Breast epithelium (tissue), 4 donors: ENCODE measurements at regions not wholly inside any gene's neighbourhood (a gene's known extent, or its start where the extent isn't known, plus 50 kb on each side); places are given as distances from the start of the nearest gene placed in this dataset.

Experiments
- DNase-seq, 2 donors: peaks; one replicate each; pipeline ENCODE4 v3.0.0-alpha.2; 2019; ENCODE audit warnings: low spot score in 2 of 2
- H3K27ac ChIP-seq, 2 donors: fragments of 200-600 bp; sonication (generic) in 1 of 2; one replicate each; pipeline ENCODE4 v1.5.1; 2016 to 2019; ENCODE audit warnings: mild to moderate bottlenecking in 1 of 2
- H3K27me3 ChIP-seq, 2 donors: fragments of 200-600 bp; sonication (generic) in 1 of 2; one replicate each; pipeline versions ENCODE4 v1.5.1 to v1.6.0; 2017 to 2019; ENCODE audit warnings: control low read depth in 1 of 2, mild to moderate bottlenecking in 1 of 2
- H3K36me3 ChIP-seq: fragments of 200-600 bp; one replicate; pipeline ENCODE4 v1.5.1; 2019
- H3K4me1 ChIP-seq, 2 donors: fragments of 200-600 bp; sonication (generic); one replicate each; pipeline ENCODE4 v1.5.1; 2016 to 2019; ENCODE audit warnings: control low read depth in 1 of 2
- H3K4me3 ChIP-seq, 3 donors: fragments of 200-600 bp; sonication (generic); 1 replicate in 2 of 3; 2 replicates in 1 of 3; pipeline ENCODE4 v1.5.1; 2016 to 2019; ENCODE audit warnings: mild to moderate bottlenecking in 3 of 3, moderate library complexity in 2 of 3
- H3K9me3 ChIP-seq, 2 donors: fragments of 200-600 bp; sonication (generic) in 1 of 2; one replicate each; pipeline ENCODE4 v1.5.1; 2016 to 2019; ENCODE audit warnings: control low read depth in 1 of 2
- POLR2A ChIP-seq: fragments of 450-650 bp; IDR thresholded peaks from one replicate; pipeline ENCODE4 v1.6.1; 2016; ENCODE audit warnings: antibody characterized with exemption, mild to moderate bottlenecking, moderate library complexity
- POLR2AphosphoS5 ChIP-seq, 3 donors: sonication (generic); formaldehyde crosslinking; IDR thresholded peaks; one replicate each; pipeline ENCODE4 v1.6.1; 2017; ENCODE audit warnings: antibody characterized with exemption in 3 of 3
- intact Hi-C: fragments of 100-400 bp; cut with DNase I; formaldehyde crosslinking; loops from one replicate; pipeline ENCODE4 v1.15.1; 2023; ENCODE audit warnings: low total_unique reads
- TF ChIP-seq, protein P1 (sequence below), 3 donors: fragments of 450-650 bp; IDR thresholded peaks; one replicate each; pipeline ENCODE4 v1.5.1; 2016 to 2017; ENCODE audit warnings: antibody characterized with exemption in 3 of 3, mild to moderate bottlenecking in 3 of 3, moderate library complexity in 3 of 3

DNA sequence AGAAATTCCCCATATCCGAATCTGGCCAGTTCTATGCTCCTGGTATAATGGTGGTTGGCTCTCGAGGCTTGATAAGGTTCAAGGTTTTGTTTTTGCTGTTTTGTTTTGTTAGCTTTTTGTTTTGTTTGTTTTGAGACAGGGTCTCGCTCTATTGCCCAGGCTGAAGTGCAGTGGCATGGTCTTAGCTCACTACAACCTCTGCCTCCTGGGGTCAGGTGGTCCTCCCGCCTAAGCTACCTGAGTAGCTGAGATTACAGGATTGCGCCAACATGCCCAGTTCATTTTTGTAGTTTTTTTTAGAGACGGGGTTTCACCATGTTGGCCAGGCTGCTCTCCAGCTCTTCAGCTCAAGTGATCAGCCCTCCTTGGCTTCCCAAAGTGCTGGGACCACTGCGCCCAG is 109.1 kb upstream of the ERRFI1 start:
- TF ChIP-seq POLR2A, result no peak
- TF ChIP-seq, protein P1, sequence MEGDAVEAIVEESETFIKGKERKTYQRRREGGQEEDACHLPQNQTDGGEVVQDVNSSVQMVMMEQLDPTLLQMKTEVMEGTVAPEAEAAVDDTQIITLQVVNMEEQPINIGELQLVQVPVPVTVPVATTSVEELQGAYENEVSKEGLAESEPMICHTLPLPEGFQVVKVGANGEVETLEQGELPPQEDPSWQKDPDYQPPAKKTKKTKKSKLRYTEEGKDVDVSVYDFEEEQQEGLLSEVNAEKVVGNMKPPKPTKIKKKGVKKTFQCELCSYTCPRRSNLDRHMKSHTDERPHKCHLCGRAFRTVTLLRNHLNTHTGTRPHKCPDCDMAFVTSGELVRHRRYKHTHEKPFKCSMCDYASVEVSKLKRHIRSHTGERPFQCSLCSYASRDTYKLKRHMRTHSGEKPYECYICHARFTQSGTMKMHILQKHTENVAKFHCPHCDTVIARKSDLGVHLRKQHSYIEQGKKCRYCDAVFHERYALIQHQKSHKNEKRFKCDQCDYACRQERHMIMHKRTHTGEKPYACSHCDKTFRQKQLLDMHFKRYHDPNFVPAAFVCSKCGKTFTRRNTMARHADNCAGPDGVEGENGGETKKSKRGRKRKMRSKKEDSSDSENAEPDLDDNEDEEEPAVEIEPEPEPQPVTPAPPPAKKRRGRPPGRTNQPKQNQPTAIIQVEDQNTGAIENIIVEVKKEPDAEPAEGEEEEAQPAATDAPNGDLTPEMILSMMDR (IDR thresholded peaks at IDR 0.05), result no peak
- TF ChIP-seq POLR2AphosphoS5 (IDR thresholded peaks at IDR 0.05), result no peak
- no peaks in the 10 kb centered on the region for H3K9me3 ChIP-seq
- H3K4me1 ChIP-seq, result peaks cover 0 to 7% of the 10 kb centered on the region in 2 donors
- no peak for DNase-seq
- no peaks in the 10 kb centered on the region for H3K27me3 ChIP-seq
- no peak overlapping the region for H3K4me3 ChIP-seq
- no peaks in the 10 kb centered on the region for H3K36me3 ChIP-seq
- intact Hi-C loops, result no loop called here
- peak overlapping the region; percentile 39 to 83 for H3K27ac ChIP-seq

DNA sequence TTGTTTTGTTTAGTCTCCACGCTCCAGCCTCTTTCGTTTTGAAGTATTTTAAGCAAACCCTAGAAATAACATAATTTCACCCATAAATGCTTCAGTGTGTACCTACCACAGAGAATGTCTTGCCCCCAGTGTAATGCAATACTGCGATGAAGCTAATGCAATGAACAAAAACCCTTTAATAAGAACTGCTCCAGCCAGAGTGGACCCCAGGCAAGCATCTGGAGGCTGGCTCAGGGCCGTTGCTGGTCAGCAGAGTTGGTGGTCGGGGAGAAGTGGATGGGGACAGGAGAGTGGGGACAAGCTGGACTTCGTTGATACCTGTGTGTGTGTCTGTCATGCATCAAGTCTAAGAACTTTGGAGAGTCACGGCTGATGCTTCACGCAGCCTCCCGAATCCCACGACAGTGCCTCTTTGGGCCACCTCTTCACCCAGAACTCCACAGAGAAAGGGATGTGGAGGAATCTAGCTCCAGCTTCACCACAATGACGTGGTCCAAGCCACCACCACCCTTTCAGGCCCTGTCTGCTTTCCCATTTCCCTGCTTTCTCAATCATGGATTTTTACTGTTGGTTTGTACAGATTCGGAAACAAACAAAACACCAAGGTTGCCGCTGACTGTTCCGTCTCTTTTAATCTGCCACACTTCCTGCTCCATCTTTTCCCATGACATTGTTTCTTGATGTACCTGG is 108.6 kb upstream of the ERRFI1 start:
- peak overlapping the region in 1 of 3 donors; percentile 10 for H3K4me3 ChIP-seq
- H3K4me1 ChIP-seq, result peaks cover 0 to 7% of the 10 kb centered on the region in 2 donors

DNA sequence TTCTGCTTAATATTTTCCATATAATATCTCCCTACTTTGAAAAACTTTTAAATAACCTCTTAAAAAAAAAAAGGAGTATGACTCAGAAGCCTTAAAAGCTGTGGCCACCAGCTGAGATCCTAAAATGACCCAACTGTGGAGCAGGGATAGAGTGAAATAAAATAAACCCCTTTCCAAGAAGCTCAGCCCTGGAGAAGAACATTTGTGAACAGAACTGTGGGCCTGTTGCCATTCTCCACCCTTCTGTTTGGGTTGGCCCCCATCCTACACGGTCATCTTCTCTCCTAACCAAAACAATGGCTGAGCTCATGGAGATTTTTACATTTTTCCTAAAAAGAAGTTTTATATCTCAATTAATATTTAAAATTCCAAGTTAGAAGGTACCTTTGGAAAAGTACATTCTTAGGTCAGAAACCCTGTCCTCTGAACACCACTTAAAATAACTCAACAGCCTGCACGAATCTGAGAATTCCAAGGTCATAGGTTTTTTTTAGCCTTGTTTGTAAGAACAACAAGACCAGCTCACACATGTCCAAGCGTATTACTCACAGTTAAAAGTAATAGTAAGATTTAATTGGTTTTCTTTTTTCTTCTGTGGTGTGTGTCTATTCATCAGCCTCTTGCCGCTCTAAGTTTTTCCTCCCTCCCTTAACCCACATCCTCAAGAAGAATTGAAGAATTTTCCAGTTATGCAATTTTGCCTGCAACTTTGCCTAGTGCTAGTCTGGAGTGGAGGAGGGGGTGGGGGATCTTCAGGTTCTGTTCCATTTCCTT is 107.7 kb upstream of the ERRFI1 start:
- H3K4me1 ChIP-seq, result peaks cover 0 to 7% of the 10 kb centered on the region in 2 donors
- intact Hi-C loops, result no loop called here
- H3K4me3 ChIP-seq, result peak overlapping the region in 1 of 3 donors; percentile 10

More for the DNA sequence above, 108.6 kb upstream of the ERRFI1 start:
- H3K27me3 ChIP-seq, result no peaks in the 10 kb centered on the region
- H3K27ac ChIP-seq, result peak overlapping the region; percentile 39 to 83
- DNase-seq, result no peak
- intact Hi-C loops, result no loop called here
- H3K9me3 ChIP-seq, result no peaks in the 10 kb centered on the region
- H3K36me3 ChIP-seq, result no peaks in the 10 kb centered on the region
- TF ChIP-seq, protein P1 (IDR thresholded peaks at IDR 0.05), result no peak
- TF ChIP-seq POLR2AphosphoS5 (IDR thresholded peaks at IDR 0.05), result no peak

DNA sequence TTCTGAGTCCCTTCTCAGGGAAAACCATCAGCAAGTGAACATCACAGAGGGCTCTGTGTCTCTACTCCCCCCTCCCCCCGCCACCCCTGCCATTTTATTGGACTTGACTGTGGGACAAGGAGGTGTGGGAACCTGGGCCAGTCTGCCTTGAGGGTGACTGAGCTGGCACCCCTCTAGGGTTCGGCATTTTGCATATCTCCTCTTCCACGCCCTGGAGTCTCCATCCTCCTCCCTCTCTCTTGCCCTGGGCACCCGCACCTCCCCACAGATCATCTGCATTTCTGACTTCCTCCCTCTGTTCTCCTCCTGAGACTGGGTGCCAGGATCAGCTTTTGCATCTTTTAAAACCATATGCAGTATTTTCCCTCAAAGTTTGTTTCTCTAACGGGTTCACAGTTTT is 107.1 kb upstream of the ERRFI1 start:
- no peak for DNase-seq
- Histone ChIP-seq H3K4me1 (peaks cover 0 to 7% of the 10 kb centered on the region in 2 donors), H3K4me3 (no peak overlapping the region)

More for the DNA sequence above, 107.7 kb upstream of the ERRFI1 start:
- DNase-seq, result peak in 1 of 2 donors; percentile 76
- TF ChIP-seq, protein P1 (IDR thresholded peaks at IDR 0.05), result no peak
- peak in 1 of 3 donors; percentile 40 for TF ChIP-seq POLR2AphosphoS5 (IDR thresholded peaks at IDR 0.05)
- Histone ChIP-seq H3K27ac (peak overlapping the region; percentile 39 to 83), H3K36me3 (no peaks in the 10 kb centered on the region), H3K27me3 (no peaks in the 10 kb centered on the region), H3K9me3 (no peaks in the 10 kb centered on the region)

More for the DNA sequence above, 107.1 kb upstream of the ERRFI1 start:
- H3K36me3 ChIP-seq, result no peaks in the 10 kb centered on the region
- intact Hi-C loops, result no loop called here
- no peaks in the 10 kb centered on the region for H3K27me3 ChIP-seq
- peak overlapping the region; percentile 83 to 91 for H3K27ac ChIP-seq
- no peaks in the 10 kb centered on the region for H3K9me3 ChIP-seq
- TF ChIP-seq POLR2A, result no peak
- TF ChIP-seq POLR2AphosphoS5 (IDR thresholded peaks at IDR 0.05), result no peak
- TF ChIP-seq, protein P1 (IDR thresholded peaks at IDR 0.05), result no peak
